ENCODE measurements at regions not wholly inside any gene's neighbourhood (a gene's known extent, or its start where the extent isn't known, plus 50 kb on each side); places are given as distances from the start of the nearest gene placed in this dataset.
A peak's percentile ranks its signal among the peaks of the same experiment; 100 is the strongest.

DNA sequence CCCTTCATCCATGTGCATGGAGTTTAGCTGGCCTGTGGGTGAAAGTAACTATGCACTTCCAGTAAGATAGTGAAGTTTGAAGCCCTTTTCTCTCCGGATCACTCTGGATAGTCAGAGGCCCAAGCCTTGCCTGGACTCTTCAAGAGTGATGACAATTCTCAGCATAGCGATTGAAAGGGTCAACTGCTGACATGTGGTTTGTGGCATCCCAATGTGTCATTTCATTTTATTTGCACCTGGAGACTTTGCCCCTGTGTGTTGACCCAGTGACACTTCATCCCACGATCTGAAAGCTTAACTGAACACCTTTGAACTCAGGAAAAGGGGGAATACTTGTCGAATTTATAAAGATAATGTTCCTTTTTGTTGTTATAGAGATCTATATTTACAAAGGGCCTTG lies 711.9 kb upstream of the TMEM132C start:
- DNase-seq (no peak), ATAC-seq (no peak)
- intact Hi-C loops (cut with DNase I) = no loop called here

DNA sequence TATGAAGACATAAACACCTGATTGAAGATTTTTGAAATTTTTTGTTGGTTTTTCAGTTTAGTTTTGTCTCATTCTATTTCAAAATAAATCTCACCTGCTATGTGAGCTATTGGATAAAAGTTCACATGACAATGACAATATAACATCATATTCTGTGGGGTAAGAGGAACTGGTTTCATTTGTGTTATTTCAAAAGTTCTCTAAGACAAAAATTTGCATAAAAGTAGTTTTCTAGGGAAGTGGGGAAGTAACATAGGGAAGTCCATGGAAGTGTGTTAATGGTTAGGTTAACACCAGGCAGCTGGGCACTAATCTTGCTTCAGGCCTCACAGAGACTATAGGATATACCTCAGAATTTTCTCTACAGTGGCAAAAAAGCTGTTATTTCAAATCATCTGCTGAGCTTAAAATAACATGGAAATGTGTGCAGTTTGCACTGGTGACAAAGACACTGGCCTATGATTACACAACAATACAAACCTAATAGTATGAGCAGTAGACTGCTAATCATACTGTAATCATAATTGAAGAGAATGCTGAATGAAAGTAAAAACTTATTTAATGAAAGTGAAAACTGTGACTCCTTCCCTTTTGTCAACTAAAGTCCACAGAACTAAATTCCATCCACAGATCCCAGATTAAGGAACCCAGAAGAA lies 710.6 kb upstream of the TMEM132C start:
- intact Hi-C loops (cut with DNase I) = no loop called here
- no peak for DNase-seq

DNA sequence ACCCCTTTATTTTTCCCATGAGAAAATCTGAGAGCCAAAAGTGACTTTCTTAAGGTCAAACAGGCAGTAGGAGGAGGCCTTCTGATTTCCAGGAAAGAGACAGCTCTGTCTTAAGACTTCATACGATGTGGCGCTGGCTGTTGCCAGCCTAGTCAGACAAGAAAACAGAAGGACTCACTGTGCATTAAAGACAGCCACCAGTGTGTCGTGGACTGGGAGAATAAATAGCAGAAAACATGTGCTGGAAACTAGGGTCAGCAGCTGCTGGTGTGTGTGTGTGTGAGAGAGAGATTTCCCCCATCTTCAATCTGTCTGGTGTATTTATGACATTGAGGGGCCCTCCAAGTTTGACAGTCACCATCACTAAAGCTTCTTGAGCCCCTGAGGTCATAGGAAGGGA lies 708.6 kb upstream of the TMEM132C start:
- DNase-seq = no peak
- intact Hi-C loops (cut with DNase I) = no loop called here

More for the DNA sequence above, 710.6 kb upstream of the TMEM132C start:
- ATAC-seq = no peak

DNA sequence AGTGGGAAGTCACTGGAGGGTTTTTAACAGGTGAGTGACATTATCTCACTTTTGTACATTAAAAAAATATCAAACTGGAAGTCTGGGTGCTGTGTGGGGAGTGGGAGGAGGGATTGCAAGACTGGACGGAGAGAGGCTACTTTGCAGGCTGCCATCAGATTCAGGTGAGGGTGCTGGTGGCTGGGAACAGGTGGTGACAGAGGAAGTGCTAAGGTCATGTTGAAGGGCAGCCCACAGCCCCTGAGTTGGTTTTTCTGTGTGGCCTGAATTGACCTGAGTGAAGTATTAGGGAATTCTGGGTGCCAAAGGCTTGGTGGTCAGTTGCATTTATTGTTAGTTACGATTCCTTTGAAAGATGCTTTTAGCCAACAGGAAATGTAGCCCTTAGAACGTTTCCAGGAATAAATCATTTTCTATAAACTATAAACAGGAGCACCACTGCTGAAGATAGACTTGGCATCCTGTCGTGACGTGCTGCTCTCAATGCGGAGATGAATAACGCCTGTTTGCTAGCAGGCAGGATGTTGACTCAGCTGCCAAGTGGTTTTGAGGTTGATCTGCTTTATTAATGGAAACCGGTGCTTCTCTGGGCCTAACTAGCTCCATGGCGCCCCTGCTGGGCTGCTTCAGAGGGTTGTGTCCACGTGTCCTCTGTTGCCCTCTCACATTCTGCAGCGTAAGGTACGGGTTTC lies 707.5 kb upstream of the TMEM132C start:
- peak; percentile 42 for DNase-seq
- peak in 1 of 2 donors; percentile 47 for ATAC-seq
- intact Hi-C loops (cut with DNase I) = no loop called here

More for the DNA sequence above, 708.6 kb upstream of the TMEM132C start:
- ATAC-seq = no peak

DNA sequence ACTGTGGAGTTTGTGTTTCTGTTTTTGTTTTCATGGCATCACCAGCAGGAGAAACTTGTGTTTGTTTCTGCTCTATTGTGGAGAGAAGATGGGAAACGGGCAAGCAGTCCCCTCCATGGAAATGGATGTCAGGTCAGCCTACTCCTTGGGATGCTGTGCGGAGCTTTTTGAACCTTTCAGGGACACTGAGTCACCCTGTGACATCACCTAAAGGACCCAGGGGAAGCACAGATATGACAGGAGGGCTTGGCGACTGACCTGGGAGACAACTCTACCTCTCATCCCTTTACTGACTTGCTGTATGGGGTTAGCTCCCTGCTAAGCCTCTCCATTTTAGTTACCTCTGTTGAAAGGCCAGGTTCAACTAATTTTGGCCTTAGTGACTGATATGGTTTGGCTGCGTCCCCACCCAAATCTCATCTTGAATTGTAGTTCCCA lies 706.9 kb upstream of the TMEM132C start:
- intact Hi-C loops (cut with DNase I) = no loop called here
- ATAC-seq = no peak
- DNase-seq = no peak

DNA sequence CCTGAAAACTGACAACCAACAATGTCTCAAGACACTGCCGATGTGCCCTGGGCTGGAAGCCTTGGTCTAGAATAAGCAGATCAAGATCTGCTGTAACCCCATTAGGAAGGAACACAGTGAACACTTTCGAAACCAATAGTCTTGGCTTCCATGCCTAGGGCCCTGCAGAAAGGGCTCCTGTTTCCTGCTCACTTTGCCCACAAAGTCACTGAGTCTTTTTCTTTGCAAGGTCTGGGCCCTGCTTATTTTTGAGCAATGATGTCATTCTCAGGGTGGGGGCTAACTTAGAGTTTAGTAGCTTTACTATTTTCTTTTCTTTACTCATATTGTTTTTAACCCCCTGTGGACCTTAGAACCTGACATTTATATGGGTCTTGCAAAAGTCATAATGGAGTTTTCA lies 704.2 kb upstream of the TMEM132C start:
- intact Hi-C loops (cut with DNase I) = no loop called here
- DNase-seq = no peak
- ATAC-seq = no peak

DNA sequence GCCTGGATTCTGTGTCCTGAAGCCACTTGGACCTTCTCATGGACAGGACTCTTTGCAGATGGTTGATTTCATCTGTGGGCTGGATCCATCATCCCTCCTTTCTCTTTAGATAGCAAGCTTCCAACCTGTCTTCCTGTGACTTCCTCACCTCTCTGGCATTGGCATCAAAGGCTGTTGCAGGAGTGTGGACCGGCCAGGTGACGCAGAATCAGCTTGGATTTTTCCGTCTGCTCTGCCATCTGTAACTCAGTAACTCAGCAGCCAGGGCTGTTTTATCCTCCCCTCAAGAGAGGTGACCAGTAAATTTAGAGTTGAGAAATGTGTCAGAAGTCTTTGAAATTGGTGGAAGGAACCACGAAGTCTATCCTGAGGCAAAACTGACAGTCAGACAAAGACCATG lies 701.7 kb upstream of the TMEM132C start:
- intact Hi-C loops (cut with DNase I) = no loop called here
- ATAC-seq (no peak), DNase-seq (no peak)

DNA sequence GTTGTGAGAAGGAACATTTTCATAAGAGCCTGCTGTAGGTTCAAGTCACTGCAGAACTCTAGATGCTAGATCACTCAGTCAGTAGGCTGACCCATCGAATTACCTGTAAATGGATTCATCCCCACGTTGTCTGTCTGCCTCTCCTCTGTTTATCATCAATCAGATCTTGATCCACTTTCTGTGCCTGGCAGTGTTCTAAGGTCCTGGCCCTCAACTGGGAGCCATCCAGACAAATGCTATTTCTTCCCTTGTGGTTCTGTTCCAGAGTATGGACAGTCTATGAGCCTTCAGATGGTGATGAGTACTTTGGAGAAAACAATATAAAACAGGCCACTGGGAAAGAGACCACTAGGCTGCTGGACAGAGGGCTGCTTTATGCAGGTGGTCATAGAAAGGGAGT lies 699.4 kb upstream of the TMEM132C start:
- ATAC-seq (no peak), DNase-seq (no peak)
- intact Hi-C loops (cut with DNase I) = no loop called here

DNA sequence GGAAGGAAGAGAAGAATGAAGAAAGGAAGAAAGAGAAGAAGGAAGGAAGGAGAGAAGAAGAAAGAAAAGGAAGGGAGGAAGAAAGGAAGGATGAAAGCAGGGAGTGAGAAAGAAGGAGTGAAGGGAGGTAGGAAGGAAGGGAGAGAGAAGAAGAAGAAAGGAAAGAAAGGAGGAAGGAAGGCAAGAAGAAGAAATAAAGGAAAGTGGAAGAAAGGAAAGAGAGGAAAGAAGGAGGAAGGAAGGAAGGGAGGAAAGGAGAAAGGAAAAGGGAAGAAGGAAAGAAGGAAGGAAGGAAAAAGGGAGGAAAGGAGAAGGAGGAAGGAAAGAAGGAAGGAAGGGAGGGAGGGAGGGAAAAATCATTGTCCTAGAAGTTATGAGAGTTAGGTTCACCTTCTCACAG lies 696.6 kb upstream of the TMEM132C start:
- no peak for DNase-seq

DNA sequence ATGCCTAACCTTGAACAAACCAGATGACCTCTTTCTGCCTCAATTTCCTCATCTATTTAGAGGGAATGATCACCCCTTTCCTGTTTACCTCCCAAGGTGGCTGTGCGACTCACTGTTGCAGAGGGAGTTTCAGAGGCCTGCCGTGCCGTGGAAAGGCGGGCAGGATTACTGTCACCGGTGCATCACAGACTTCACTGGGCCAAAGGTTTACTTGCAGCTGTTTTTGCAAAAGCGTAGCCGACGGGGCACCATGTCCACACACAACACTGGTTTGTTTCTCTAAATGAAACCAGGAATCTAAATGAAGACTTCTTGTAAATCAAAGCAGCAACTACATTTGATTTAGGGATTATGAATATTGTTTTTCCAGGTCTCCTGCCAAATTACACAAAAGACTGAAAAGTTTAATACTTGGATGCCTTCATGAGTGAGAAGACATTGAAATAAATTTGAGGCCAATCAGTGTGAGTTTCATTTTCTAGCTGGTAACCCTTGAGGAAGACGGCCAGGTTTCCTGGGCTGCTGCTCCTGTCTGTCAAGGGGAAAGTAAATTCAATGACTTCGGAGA lies 696.1 kb upstream of the TMEM132C start:
- intact Hi-C loops (cut with DNase I) = no loop called here
- DNase-seq = no peak
- ATAC-seq = no peak

More for the DNA sequence above, 696.6 kb upstream of the TMEM132C start:
- intact Hi-C loops (cut with DNase I) = no loop called here
- ATAC-seq = no peak

DNA sequence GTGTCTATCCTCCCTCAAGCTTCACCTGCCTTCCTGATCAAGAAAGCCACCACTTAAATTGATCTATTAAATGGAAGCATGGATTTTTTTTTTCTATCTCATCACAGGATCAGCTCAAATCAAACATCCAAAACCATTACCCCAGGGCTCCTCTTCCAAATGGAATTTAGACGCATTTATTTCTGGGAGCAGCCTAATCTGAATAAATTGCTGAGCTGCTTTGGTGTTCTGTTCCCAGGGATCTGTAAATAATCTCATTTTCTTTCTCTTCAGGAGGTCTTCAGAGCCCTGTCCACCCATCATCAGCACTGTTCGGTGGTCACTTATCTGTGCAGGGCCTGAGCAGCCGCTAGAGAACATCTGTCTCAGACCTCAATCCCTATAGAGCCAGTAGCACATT lies 695.4 kb upstream of the TMEM132C start:
- intact Hi-C loops (cut with DNase I) = no loop called here
- ATAC-seq (no peak), DNase-seq (no peak)

DNA sequence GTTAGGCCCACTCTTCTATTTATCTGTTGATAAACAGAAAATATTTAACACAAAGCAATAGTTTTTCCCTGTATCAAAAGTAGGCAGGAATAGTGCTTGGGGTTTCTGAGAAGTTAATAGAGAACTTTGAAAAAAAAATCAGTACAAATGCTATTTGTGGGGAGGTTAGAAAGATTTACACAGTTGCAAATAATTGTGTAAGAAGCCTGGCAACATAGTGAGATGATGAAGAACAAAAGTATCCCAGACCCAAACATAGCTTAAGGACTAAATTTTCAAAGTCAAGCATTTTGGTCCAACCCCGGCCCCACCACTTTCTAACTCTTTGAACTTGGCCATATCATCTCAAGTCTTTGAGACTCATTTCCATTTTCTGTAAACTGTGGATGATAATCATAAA lies 687.5 kb upstream of the TMEM132C start:
- no peak for ATAC-seq

DNA sequence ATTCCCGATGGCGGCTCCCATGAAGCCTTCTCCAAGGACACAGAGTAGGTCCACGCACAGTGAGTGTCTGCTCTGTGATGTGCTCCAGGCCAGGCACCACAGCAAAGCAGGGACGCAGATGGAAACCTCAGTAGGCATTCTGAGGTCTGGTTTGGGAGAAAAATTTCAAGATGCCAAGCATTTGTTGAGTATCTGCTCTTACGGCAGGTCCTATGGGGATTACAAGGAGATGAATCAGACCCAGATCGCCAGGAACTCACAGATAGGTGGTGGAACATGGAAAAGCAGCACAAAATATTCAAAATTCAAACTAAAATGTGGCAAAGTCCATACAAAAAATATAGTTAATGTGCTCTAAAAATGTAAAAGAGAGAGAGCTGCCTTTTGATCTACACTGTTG lies 684.9 kb upstream of the TMEM132C start:
- DNase-seq = no peak
- ATAC-seq = no peak
- intact Hi-C loops (cut with DNase I) = no loop called here

More for the DNA sequence above, 687.5 kb upstream of the TMEM132C start:
- DNase-seq = no peak
- intact Hi-C loops (cut with DNase I) = no loop called here

DNA sequence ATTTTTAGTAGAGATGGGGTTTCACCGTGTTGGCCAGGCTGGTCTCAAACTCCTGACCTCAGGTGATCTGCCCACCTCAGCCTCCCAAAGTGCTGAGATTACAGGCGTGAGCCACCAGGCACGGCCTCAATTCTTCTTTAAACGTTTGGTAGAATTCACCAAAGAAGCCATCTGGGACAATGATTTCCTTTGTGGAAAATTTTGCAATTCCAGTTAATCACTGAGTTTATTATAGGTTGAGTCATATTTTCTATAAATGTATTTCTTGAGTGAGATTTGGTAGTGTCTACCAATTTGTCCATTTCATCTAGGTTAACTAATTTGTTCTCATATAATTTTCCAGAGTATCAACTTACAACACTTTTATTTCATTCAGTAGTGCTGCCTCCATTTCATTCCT lies 683.9 kb upstream of the TMEM132C start:
- no peak for ATAC-seq
- intact Hi-C loops (cut with DNase I) = no loop called here
- no peak for DNase-seq

DNA sequence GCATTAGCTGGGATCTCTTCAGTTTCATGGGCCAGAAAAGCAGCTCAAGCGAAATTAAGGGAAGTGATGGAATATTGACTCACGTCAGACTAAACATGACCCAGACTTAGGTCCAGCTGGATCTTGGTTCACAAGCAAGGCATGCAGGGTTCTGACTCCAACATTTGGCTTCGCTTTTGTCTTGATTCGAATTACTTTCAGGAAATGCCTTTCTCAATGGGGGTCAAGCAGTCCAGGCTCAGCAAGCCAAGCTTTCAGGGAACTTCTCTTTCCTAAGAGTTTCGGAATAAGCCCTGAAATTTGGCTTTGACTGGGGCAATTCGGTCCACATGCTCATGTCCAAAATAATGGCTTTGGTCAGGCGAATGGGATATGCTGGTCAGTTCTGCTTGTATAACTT lies 678.7 kb upstream of the TMEM132C start:
- peak; percentile 33 for DNase-seq
- intact Hi-C loops (cut with DNase I) = no loop called here
- peak; percentile 84 to 92 for ATAC-seq

DNA sequence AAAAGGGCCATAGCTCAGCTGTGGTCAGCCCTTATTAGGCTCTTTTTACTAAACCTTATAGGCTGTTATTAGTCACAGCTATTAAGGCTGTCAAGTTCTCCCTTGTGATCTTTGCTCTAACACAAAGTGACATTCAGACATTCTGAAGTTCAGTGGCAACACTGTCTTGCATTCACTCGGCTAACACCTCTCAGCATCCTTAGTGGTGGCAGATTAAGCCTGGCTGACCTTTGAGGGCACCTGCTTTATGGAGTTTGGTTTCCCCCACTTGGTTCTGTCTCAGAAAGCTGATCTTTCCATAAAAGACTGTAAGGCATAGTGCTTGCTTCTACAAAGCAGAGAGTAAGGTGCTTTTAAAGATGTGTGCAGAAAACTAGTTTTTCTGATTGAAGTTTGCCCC lies 677.4 kb upstream of the TMEM132C start:
- no peak for ATAC-seq
- intact Hi-C loops (cut with DNase I) = no loop called here
- DNase-seq = no peak

DNA sequence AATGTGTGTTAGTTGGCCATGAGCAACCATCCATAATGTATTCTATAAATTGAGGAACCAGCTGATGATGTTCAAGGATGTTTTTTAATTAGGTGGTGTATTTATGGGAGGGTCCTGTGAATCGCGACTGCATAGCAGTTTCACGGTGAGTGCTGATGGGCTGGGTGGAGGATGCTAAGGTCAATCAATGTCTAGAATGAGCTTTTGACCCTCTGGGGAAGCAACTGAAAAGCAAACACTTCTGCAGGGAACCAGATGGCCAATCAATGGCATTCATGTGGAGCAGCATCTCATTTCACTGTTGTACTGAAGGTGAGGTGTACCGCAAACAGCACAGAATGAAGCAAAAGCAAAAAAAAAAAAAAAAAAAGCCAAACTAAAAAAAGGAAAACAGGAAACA lies 676.1 kb upstream of the TMEM132C start:
- no peak for ATAC-seq

DNA sequence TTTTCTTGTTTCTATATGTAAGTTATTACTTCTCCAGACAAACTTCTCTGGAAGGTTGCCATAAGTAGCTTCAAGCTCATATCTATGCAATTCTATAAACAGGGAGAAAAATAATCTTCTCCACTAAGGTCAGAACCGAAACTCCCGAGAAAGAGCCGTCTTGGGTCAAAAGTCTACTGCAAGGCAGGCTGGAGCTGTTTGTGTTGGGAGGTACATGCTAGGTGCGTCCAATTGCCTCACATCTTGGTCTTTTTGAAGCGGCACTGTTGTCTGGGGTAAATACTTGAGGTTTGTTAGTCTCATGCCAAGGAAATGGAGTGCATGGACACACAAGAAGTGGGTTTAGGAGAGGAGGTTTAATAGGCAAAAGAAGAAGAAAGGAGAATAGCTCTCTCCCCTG lies 674.7 kb upstream of the TMEM132C start:
- intact Hi-C loops (cut with DNase I) = no loop called here
- ATAC-seq (no peak), DNase-seq (no peak)

More for the DNA sequence above, 676.1 kb upstream of the TMEM132C start:
- DNase-seq = no peak
- intact Hi-C loops (cut with DNase I) = no loop called here

DNA sequence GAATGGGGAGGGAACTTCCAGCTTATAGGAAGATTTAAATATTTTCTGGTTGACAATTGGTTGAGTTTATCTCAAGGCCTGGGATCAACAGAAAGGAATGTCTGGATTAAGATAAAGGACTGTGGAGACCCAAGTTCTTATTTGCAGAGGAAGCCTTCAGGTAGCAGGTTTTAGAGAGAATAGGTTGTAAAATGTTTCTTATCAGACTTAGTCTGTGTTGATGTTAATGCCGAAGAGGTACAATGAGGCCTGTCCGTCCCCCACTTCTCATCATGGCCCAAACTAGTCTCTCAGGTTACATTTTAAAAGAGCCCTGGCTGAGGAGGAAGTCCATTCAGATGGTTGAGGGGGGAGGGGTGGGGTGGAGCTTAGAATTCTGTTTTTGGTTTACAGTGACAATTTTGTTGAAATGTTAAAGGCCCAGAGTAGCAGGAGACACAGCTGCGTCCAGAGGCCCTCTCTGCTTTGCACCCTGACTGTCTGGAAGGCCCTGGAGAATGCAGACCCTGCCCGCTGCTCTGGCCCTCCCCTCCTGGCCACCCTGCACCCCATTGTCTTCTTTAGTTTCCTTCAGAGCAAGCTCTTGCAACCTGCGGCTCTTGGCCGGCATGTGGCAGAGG lies 672.5 kb upstream of the TMEM132C start:
- DNase-seq (no peak), ATAC-seq (no peak)
- intact Hi-C loops (cut with DNase I) = no loop called here

DNA sequence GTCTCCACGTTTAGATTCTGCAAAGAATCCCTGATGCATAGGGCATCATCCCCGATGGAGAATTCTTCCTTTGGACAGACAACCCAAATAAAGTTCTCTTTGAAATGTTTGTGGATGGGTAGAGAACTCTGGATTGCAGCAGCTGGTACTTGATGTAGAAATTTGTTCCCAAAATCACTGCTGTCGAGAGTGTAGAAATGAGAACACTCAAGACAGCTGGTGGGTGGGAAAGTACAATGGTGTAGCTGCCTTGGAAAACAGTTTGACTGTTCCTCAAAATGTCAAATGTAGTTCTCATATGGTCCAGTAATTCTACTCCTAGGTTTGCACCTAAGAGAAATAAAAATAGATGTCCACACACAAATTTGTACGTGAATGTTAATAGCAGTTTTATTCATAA lies 671.5 kb upstream of the TMEM132C start:
- ATAC-seq = no peak
- intact Hi-C loops (cut with DNase I) = no loop called here
- DNase-seq = no peak
